SU-DHL-6 (cell line): ENCODE measurements at regions not wholly inside any gene's neighbourhood (a gene's known extent, or its start where the extent isn't known, plus 50 kb on each side); places are given as distances from the start of the nearest gene placed in this dataset.

Source experiments
- CTCF ChIP-seq: fragments of 200-600 bp; sonication (generic); IDR thresholded peaks from one replicate; pipeline ENCODE4 v1.5.1; 2017; ENCODE audit warnings: antibody characterized with exemption, mild to moderate bottlenecking, low read length, moderate library complexity; ENCODE audit not compliant: insufficient read depth, poor library complexity, severe bottlenecking
- EZH2phosphoT487 ChIP-seq: fragments of 200-600 bp; sonication (generic), shearing (Covaris generic); conservative IDR thresholded peaks from 2 replicates; pipeline ENCODE4 v1.6.1; 2018; ENCODE audit warnings: mild to moderate bottlenecking, antibody characterized with exemption, low read length, moderate library complexity, mixed read lengths

- TF ChIP-seq CTCF, result no peak
- no peak for TF ChIP-seq EZH2phosphoT487
Observed at GRCh38 chr4:145283909-145284308, 103.5 kb upstream of the OTUD4 start.
